H1 (cell line): ENCODE measurements at regions not wholly inside any gene's neighbourhood (a gene's known extent, or its start where the extent isn't known, plus 50 kb on each side); places are given as distances from the start of the nearest gene placed in this dataset.

Experiments used
- CTCF ChIA-PET: fragments of 300-600 bp; sonication (Branson Sonifier 250); formaldehyde crosslinking; loops from one replicate; lab custom pipeline; 2021; ENCODE audit not compliant: partially characterized antibody; lab: Charles Lee
- POLR2A ChIA-PET: fragments of 300-600 bp; sonication (Branson Sonifier 250); formaldehyde crosslinking; loops from one replicate; lab custom pipeline; 2021; ENCODE audit warnings: inconsistent platforms; ENCODE audit not compliant: partially characterized antibody; lab: Charles Lee
- DNase-seq, 2 experiments: peaks; one replicate each; pipeline versions ENCODE4 v3.0.0 to v3.0.0-alpha.2; 2010 to 2022; ENCODE audit warnings: low spot score in 2 of 2, low read depth in 1 of 2, mixed read lengths in 1 of 2
- FAIRE-seq: peaks from 2 replicates; lab custom pipeline; 2011; peaks lifted over from hg19 to GRCh38; lab: Jason Lieb, UNC
- H2AFZ ChIP-seq: 2 replicates; pipeline ENCODE4 v1.8.1; 2012; ENCODE audit warnings: low read length, inconsistent platforms
- H2AK5ac ChIP-seq: 2 replicates; pipeline ENCODE4 v1.6.1; 2013; ENCODE audit warnings: low read depth, low read length
- H2BK120ac ChIP-seq: replicated peaks from 2 replicates; pipeline ENCODE3; 2013; ENCODE audit warnings: low read depth, low read length, inconsistent platforms
- H2BK12ac ChIP-seq: 2 replicates; pipeline ENCODE4 v1.6.1; 2013; ENCODE audit warnings: low read depth, low read length
- H2BK15ac ChIP-seq: 2 replicates; pipeline ENCODE4 v1.6.1; 2013; ENCODE audit warnings: low read length
- H2BK20ac ChIP-seq: 2 replicates; pipeline ENCODE4 v1.6.1; 2013; ENCODE audit warnings: low read length
- H2BK5ac ChIP-seq: 2 replicates; pipeline ENCODE4 v1.6.1; 2013; ENCODE audit warnings: low read depth, low read length
- H3K14ac ChIP-seq: 2 replicates; pipeline ENCODE4 v1.6.1; 2013; ENCODE audit warnings: inconsistent platforms; ENCODE audit not compliant: insufficient read length
- H3K18ac ChIP-seq: 2 replicates; pipeline ENCODE4 v1.6.1; 2013; ENCODE audit warnings: low read length; ENCODE audit errors: extremely low read depth
- H3K23ac ChIP-seq: 2 replicates; pipeline ENCODE4 v1.6.1; 2013; ENCODE audit warnings: inconsistent platforms; ENCODE audit not compliant: insufficient read length
- H3K23me2 ChIP-seq: 2 replicates; pipeline ENCODE4 v1.6.1; 2013; ENCODE audit warnings: low read depth, low read length
- H3K27ac ChIP-seq: 2 replicates; pipeline ENCODE4 v1.6.1; 2011; ENCODE audit warnings: low read depth, low read length, inconsistent platforms
- H3K27me3 ChIP-seq, 4 experiments: replicated peaks in 1 of 4; 1 replicate in 1 of 4; 2 replicates in 3 of 4; pipeline versions ENCODE4 v1.6.1 to v1.8.1; 2011 to 2013; ENCODE audit warnings: low read length in 3 of 4, mild to moderate bottlenecking in 3 of 4, inconsistent platforms in 2 of 4, mixed read lengths in 2 of 4, moderate library complexity in 1 of 4; ENCODE audit not compliant: control insufficient read depth in 3 of 4, insufficient read depth in 3 of 4; ENCODE audit errors: extremely low read depth in 1 of 4
- H3K36me3 ChIP-seq, 4 experiments: 2 replicates each; pipeline versions ENCODE4 v1.6.1 to v1.8.1; 2011 to 2013; ENCODE audit warnings: mild to moderate bottlenecking in 4 of 4, low read length in 3 of 4, moderate library complexity in 2 of 4, control low read depth in 1 of 4, inconsistent platforms in 1 of 4; ENCODE audit not compliant: insufficient read depth in 4 of 4, control insufficient read depth in 2 of 4
- H3K4ac ChIP-seq: replicated peaks from 2 replicates; pipeline ENCODE3; 2013; ENCODE audit warnings: low read length, low read depth, mixed read lengths, inconsistent platforms; ENCODE audit not compliant: insufficient read length
- H3K4me1 ChIP-seq, 4 experiments: replicated peaks in 1 of 4; 1 replicate in 1 of 4; 2 replicates in 3 of 4; pipeline versions ENCODE4 v1.6.1 to v1.8.1; 2011 to 2013; ENCODE audit warnings: low read length in 3 of 4, inconsistent platforms in 2 of 4, mixed read lengths in 1 of 4; ENCODE audit not compliant: insufficient read depth in 4 of 4, control insufficient read depth in 3 of 4
- H3K4me2 ChIP-seq, 2 experiments: 2 replicates each; pipeline versions ENCODE4 v1.6.1 to v1.8.1; 2011 to 2013; ENCODE audit warnings: low read depth in 2 of 2, low read length in 2 of 2, control low read depth in 1 of 2, inconsistent platforms in 1 of 2, mild to moderate bottlenecking in 1 of 2; ENCODE audit not compliant: insufficient read depth in 1 of 2
- H3K4me3 ChIP-seq, 4 experiments: fragments of 200-600, 300-600 bp in 1 of 4; sonication (generic), shearing (Covaris generic), sonication (Bioruptor Twin) in 1 of 4; 2 replicates each; pipeline versions ENCODE4 v1.5.1 to v1.8.1; 2011 to 2016; ENCODE audit warnings: low read length in 4 of 4, low read depth in 3 of 4, control low read depth in 2 of 4, inconsistent platforms in 2 of 4, mild to moderate bottlenecking in 2 of 4, mixed read lengths in 1 of 4, moderate library complexity in 1 of 4; ENCODE audit not compliant: insufficient read depth in 2 of 4; ENCODE audit errors: extremely low read depth in 1 of 4
- H3K56ac ChIP-seq: replicated peaks from 2 replicates; pipeline ENCODE3; 2013; ENCODE audit warnings: low read depth, mild to moderate bottlenecking, mixed read lengths, low read length, inconsistent platforms; ENCODE audit not compliant: insufficient read length
- H3K79me1 ChIP-seq: 2 replicates; pipeline ENCODE4 v1.6.1; 2013; ENCODE audit warnings: low read depth, low read length, control low read depth
- H3K79me2 ChIP-seq, 2 experiments: 2 replicates each; pipeline versions ENCODE4 v1.6.1 to v1.8.1; 2012 to 2013; ENCODE audit warnings: low read length in 2 of 2, mild to moderate bottlenecking in 2 of 2, inconsistent platforms in 1 of 2; ENCODE audit not compliant: insufficient read depth in 2 of 2, control insufficient read depth in 1 of 2
- H3K9ac ChIP-seq, 4 experiments: replicated peaks in 1 of 4; 1 replicate in 1 of 4; 2 replicates in 3 of 4; pipeline versions ENCODE4 v1.6.1 to v1.8.1; 2011 to 2013; ENCODE audit warnings: low read depth in 3 of 4, low read length in 3 of 4, control low read depth in 2 of 4, mild to moderate bottlenecking in 2 of 4, moderate library complexity in 2 of 4, inconsistent platforms in 1 of 4; ENCODE audit errors: extremely low read depth in 1 of 4
- H3K9me3 ChIP-seq, 2 experiments: 2 replicates each; pipeline versions ENCODE4 v1.6.1 to v1.8.1; 2012 to 2013; ENCODE audit warnings: mild to moderate bottlenecking in 2 of 2, moderate library complexity in 2 of 2, control low read depth in 1 of 2, inconsistent platforms in 1 of 2, low read depth in 1 of 2, low read length in 1 of 2, mixed read lengths in 1 of 2; ENCODE audit not compliant: insufficient read depth in 2 of 2
- H4K20me1 ChIP-seq, 2 experiments: replicated peaks in 1 of 2; 2 replicates each; pipeline versions ENCODE3 to v1.8.1; 2011 to 2013; ENCODE audit warnings: inconsistent platforms in 2 of 2, low read length in 2 of 2, mild to moderate bottlenecking in 1 of 2; ENCODE audit not compliant: insufficient read depth in 2 of 2, control insufficient read depth in 1 of 2
- H4K5ac ChIP-seq: 2 replicates; pipeline ENCODE4 v1.6.1; 2013; ENCODE audit warnings: low read length, low read depth, mixed read lengths, inconsistent platforms; ENCODE audit not compliant: insufficient read length
- H4K8ac ChIP-seq: 2 replicates; pipeline ENCODE4 v1.8.0; 2013; ENCODE audit warnings: mild to moderate bottlenecking, moderate library complexity, low read length, inconsistent platforms; ENCODE audit not compliant: insufficient read depth; ENCODE audit errors: extremely low read depth
- H4K91ac ChIP-seq: replicated peaks from 2 replicates; pipeline ENCODE3; 2013; ENCODE audit warnings: low read length, mixed read lengths, inconsistent platforms; ENCODE audit not compliant: insufficient read length
- ATF2 ChIP-seq: IDR thresholded peaks from 2 replicates; pipeline ENCODE4 v1.6.1; 2012; ENCODE audit warnings: low read length, inconsistent platforms
- POLR2A ChIP-seq, 2 experiments: IDR thresholded peaks; 1 replicate in 1 of 2; 2 replicates in 1 of 2; pipeline ENCODE4 v1.6.1; 2011; ENCODE audit warnings: low read depth in 2 of 2, low read length in 2 of 2, mild to moderate bottlenecking in 2 of 2; ENCODE audit errors: control extremely low read depth in 1 of 2
- POLR2AphosphoS5 ChIP-seq: IDR thresholded peaks from 2 replicates; pipeline ENCODE4 v1.6.1; 2011; ENCODE audit warnings: low read depth, low read length
- POU5F1 ChIP-seq: IDR thresholded peaks from 2 replicates; pipeline ENCODE4 v1.6.1; 2011; ENCODE audit warnings: low read depth, mild to moderate bottlenecking, low read length, moderate library complexity
- RAD21 ChIP-seq, 2 experiments: IDR thresholded peaks in 1 of 2; conservative IDR thresholded peaks in 1 of 2; 2 replicates each; pipeline ENCODE4 v1.6.1; 2011; ENCODE audit warnings: low read depth in 2 of 2, low read length in 2 of 2, improper control_type of control experiment in 1 of 2, inconsistent platforms in 1 of 2, mild to moderate bottlenecking in 1 of 2, moderate library complexity in 1 of 2
- RBBP5 ChIP-seq: IDR thresholded peaks from 2 replicates; pipeline ENCODE4 v1.7.1; 2012; ENCODE audit warnings: low read depth, mild to moderate bottlenecking, inconsistent platforms, low read length, moderate library complexity, borderline replicate concordance
- RXRA ChIP-seq: IDR thresholded peaks from 2 replicates; pipeline ENCODE4 v1.6.1; 2011; ENCODE audit warnings: low read depth, mild to moderate bottlenecking, low read length, moderate library complexity; ENCODE audit not compliant: insufficient read depth
- SP4 ChIP-seq: IDR thresholded peaks from 2 replicates; pipeline ENCODE4 v1.6.1; 2012; ENCODE audit warnings: low read length, inconsistent platforms
- SUZ12 ChIP-seq: fragments of 200-600 bp; sonication (generic); IDR thresholded peaks from 2 replicates; pipeline ENCODE4 v1.6.1; 2012; ENCODE audit warnings: mild to moderate bottlenecking, inconsistent platforms, low read length, moderate library complexity, mixed read lengths
- YY1 ChIP-seq: IDR thresholded peaks from 2 replicates; pipeline ENCODE4 v1.6.1; 2011; ENCODE audit warnings: low read depth, mild to moderate bottlenecking, low read length
- WGBS, 2 experiments: shearing (Covaris generic) in 1 of 2; methylation state at CpG; one replicate each; pipeline versions ENCODE4 v1.1.6 to v1.1.7; 2013 to 2015; ENCODE audit warnings: low lambda C conversion rate in 2 of 2, mixed read lengths in 2 of 2, inconsistent platforms in 1 of 2, low coverage in 1 of 2, missing lambda C conversion rate in 1 of 2; ENCODE audit not compliant: insufficient replicate concordance in 2 of 2, insufficient coverage in 1 of 2, insufficient read length in 1 of 2; ENCODE audit errors: extremely low coverage in 1 of 2, missing lambda C conversion rate in 1 of 2; 5-methylcytosine and 5-hydroxymethylcytosine counted together
- TF ChIP-seq, protein P1 (sequence below): IDR thresholded peaks from 2 replicates; pipeline ENCODE4 v1.6.1; 2011; ENCODE audit warnings: low read length, improper control_type of control experiment

DNA sequence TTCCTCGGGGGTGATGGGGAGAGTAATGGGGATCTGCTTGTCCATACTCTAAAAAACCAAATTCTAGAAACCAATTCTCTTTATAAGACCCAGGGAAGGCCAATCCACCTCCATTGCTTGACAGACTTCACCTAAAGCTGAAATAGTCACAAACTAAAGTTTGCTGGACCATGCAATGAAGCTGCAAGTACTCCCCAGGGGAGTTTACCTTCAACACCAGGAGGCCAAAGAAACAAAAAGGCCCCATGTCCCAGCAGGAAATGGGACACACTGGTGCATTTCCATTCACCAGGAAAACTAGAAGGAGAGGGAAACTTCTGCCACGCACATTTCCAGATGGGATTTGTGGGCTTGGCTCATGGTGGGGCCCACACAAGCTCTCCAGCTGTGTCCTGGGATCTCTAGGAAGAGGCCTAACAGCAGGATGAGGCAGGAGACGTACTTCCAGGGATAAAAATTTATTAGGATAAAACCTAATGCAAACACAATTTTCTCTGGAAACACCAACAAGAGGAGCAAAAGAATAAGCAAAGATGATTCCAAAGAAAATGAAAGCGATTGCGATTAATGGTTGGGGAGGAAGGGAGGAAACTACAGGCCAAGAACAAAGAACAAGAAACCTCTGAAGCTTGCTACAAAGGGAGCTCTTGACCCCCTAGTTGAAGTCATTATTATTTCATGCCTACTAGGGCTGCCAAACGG, 238.0 kb upstream of the LRTM1 start:
- no peak overlapping the region for H2BK5ac ChIP-seq
- no peak overlapping the region for H3K4ac ChIP-seq
- H2BK15ac ChIP-seq, result no peak overlapping the region
- no peak overlapping the region for H4K91ac ChIP-seq
- H2BK20ac ChIP-seq, result no peak overlapping the region
- 76% methylated on average over 6 of the region's 6 CpGs; no CpG with 5 or more reads in 1 of the 2 experiments for WGBS, 2 experiments
- no peaks in the 10 kb centered on the region for H4K20me1 ChIP-seq
- no peak overlapping the region for H4K8ac ChIP-seq
- POLR2A ChIA-PET, result no interaction called here
- H3K27me3 ChIP-seq, result no peaks in the 10 kb centered on the region
- H2BK120ac ChIP-seq, result no peak overlapping the region
- FAIRE-seq, result no peak
- no peak overlapping the region for H3K4me3 ChIP-seq
- H3K23ac ChIP-seq, result no peak overlapping the region
- no peak overlapping the region for H3K14ac ChIP-seq
- H4K5ac ChIP-seq, result no peak overlapping the region
- H3K27ac ChIP-seq, result no peak overlapping the region
- H3K79me2 ChIP-seq, result no peaks in the 10 kb centered on the region
- DNase-seq, result no peak
- H2AFZ ChIP-seq, result no peak overlapping the region
- CTCF ChIA-PET, result interaction anchor here (0.7 to 2.3 kb wide), 4 partner anchors 12 to 731 kb away, joined by 3 to 14 read pairs (median 4); no protein-coding TSS in a partner anchor
- no peaks in the 10 kb centered on the region for H3K36me3 ChIP-seq
- no peaks in the 10 kb centered on the region for H3K9me3 ChIP-seq
- no peaks in the 10 kb centered on the region for H3K4me1 ChIP-seq
- no peaks in the 10 kb centered on the region; the same call in 1 of the 2 replicates for H3K23me2 ChIP-seq
- no peak overlapping the region for H2BK12ac ChIP-seq
- H3K18ac ChIP-seq, result no peak overlapping the region
- no peak overlapping the region for H3K4me2 ChIP-seq
- no peak overlapping the region for H2AK5ac ChIP-seq
- no peak overlapping the region for H3K56ac ChIP-seq
- no peak overlapping the region for H3K9ac ChIP-seq
- H3K79me1 ChIP-seq, result no peaks in the 10 kb centered on the region
- TF ChIP-seq, protein P1, sequence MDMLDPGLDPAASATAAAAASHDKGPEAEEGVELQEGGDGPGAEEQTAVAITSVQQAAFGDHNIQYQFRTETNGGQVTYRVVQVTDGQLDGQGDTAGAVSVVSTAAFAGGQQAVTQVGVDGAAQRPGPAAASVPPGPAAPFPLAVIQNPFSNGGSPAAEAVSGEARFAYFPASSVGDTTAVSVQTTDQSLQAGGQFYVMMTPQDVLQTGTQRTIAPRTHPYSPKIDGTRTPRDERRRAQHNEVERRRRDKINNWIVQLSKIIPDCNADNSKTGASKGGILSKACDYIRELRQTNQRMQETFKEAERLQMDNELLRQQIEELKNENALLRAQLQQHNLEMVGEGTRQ, result no peak
- TF ChIP-seq SUZ12, result no peak
- no peak for TF ChIP-seq RAD21 (IDR thresholded peaks at IDR 0.05 in 1 of 2, conservative IDR thresholded peaks at IDR 0.05 in 1 of 2; ENCODE audit: low read depth in 2 of 2, low read length in 2 of 2)
- TF ChIP-seq POU5F1, result no peak
- no peak for TF ChIP-seq POLR2AphosphoS5
- no peak for TF ChIP-seq POLR2A (IDR thresholded peaks at IDR 0.05; ENCODE audit: control extremely low read depth in 1 of 2, low read depth in 2 of 2, low read length in 2 of 2)
- no peak for TF ChIP-seq SP4
- no peak for TF ChIP-seq YY1
- no peak for TF ChIP-seq RBBP5
- no peak for TF ChIP-seq ATF2
- no peak for TF ChIP-seq RXRA
